ENCODE measurements at regions not wholly inside any gene's neighbourhood (a gene's known extent, or its start where the extent isn't known, plus 50 kb on each side); places are given as distances from the start of the nearest gene placed in this dataset.
"Not testable (repeated sequence)": the region's sequence is repeated elsewhere in the genome, so short reads cannot be mapped to it uniquely, and the experiment has no call there.

GRCh38 chr21:16117851-16118590, 388.2 kb downstream of the USP25 start:
- DNase-seq = no peak

- DNase-seq = no peak
Measured at GRCh38 chr21:16124378-16125138, 394.8 kb downstream of the USP25 start.

DNA sequence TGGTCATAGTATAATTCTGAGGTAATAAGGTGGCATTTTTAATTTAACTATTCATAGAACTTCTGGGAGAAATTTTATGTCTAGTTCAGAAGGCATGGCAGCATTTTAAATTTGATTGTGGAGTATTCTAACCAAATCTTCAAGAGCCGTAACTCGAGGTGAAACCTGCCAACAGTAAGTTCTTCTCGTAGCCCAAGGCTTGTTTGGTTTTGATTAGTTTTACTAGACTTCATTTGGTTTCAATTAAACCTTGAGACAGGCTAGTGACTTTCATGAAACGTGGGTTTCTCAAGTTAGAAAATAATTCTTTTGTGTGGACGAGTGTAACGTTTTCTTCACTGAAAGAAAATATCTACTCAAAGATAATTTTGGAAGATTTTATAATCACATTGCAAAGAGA, 395.5 kb downstream of the USP25 start:
- DNase-seq = no peak

DNA sequence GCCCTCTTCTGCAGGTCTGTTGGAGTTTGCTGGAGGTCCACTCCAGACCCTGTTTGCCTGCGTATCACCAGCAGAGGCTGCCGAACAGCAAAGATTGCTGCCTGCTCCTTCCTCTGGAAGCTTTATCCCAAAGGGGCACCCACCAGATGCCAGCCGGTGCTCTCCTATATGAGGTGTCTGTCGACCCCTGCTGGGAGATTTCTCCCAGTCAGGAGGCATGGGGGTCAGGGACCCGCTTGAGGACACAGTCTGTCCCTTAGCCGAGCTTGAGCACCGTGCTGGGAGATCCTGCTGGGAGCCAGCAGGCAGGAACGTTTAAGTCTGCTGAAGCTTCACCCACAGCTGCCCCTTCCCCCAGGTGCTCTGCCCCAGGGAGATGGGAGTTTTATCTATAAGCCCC, 402.7 kb downstream of the USP25 start:
- not testable (repeated sequence) for DNase-seq

- DNase-seq = no peak
Measured at GRCh38 chr21:16133248-16133647, 403.5 kb downstream of the USP25 start.

DNA sequence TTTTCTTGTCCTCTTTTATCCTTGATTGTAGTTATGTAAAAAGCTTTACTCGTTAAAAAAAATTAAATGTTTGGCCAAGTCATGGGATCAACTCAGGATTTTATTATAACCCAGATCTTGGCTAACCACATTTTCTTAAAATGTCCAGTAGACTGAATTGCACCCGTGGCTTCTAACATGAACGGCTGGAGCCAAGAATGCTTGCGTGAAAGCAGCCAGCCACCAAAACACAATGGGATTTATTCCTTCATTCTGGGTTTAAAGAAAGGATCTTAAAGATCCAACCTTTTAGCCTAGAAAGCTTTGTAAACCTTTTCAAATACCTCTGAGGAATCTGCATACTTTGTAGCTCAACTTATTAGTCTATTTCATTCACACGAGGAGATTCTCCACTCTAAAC, 404.4 kb downstream of the USP25 start:
- DNase-seq = no peak

GRCh38 chr21:16137106-16137505, 407.3 kb downstream of the USP25 start:
- no peak for DNase-seq

- DNase-seq = no peak
Measured at GRCh38 chr21:16145052-16145451, 415.3 kb downstream of the USP25 start.

DNA sequence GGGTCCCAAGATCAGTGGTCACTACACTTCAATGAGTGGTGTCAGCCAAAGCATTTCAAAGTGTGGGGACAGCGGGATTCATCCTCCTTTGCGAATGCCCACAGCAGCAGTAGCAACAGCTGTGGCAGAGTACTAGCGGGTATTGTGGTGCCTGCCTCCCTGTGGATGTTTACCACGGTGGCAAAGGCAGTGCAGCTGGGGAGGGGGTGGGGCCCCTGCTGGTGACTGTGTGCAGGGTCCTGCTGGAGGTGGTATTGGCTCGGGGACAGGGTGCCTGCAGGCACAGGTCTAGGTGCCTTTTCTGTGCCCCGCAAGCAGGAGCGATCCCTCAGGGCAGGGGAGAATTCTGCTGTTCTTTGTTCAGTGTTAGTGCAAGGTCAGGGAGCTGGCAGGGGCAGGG, 415.7 kb downstream of the USP25 start:
- DNase-seq = no peak

DNA sequence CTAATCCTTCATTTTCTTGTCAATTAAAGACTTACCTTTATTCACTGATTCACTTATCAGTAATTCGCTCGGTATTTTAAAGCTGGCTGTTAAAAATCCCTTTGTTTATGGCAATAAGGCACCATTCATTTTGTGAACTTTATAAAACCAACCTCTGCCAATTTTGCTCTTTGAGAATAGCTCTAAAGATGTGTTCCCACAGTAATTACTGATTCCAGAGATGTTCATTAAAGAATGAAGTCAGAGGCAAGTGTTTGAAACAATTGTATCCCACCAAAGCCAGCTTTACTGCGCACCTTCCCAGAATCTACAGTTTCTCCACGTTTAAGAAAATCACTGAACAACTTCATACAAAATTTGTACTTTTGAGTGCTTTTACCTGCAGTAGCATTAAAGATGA, 424.5 kb downstream of the USP25 start:
- DNase-seq = no peak

DNA sequence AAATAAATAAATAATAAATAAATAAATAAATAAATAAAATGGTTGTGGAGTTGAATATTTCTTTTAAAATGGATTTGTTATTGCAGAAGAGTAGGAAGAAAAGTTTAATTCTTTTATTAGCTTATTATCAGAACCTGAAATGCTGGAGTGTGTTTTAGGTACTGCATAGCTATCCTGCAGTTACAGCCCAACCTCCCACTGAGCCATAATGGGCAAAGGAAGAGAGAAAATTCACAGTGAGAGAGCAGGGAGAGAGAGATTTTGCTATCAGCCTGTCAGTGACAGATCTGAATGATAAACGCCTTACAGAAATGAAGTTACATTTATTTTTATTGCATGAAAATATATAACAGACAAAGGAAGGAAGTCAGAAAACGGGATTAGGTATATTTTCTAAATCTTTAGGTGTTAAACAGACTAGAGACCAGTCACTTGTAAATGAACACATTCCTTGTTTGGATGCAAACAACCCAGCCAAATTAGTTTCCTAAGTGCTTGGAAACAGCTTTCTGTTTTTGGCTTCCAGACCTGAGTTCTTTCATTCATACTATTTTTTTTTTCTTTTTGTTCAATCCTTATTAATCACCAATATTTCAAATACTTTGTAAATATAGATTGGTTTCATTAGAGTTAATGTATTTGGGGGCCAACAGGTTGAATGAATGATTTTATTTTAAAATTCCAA, 425.3 kb downstream of the USP25 start:
- DNase-seq = no peak

DNA sequence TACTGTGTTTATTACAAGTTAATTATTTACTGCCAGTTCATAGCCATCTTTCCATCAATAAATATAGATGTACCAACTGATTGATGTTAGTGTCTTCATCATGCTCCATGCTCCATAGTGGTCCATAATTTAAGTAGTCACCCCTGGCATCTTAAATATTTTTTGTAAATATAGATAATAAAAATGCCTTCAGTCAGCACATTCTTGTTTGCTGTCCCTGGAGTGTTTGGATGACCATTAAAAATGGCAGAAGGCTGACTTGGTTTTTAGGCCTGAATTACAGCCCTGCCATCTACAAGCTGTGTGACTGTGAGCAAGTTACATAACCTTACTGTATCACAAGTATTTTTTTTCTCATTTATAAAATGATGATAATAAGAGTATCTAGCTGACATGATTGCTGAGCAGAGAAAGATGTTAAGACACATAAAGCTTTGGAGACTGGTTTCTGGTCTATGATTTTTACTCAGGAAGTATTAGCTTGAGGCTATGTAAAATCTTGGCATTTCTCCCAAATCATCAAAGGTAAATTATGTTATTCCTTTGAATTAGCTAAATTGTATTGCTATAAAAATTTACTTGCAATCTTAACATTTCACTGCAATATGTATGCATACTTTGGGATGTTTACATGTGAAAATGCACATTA, 427.2 kb downstream of the USP25 start:
- DNase-seq = no peak

GRCh38 chr21:16159213-16159970, 429.6 kb downstream of the USP25 start:
- DNase-seq = no peak

- DNase-seq = no peak
Measured at GRCh38 chr21:16159971-16160350, 430.2 kb downstream of the USP25 start.

DNA sequence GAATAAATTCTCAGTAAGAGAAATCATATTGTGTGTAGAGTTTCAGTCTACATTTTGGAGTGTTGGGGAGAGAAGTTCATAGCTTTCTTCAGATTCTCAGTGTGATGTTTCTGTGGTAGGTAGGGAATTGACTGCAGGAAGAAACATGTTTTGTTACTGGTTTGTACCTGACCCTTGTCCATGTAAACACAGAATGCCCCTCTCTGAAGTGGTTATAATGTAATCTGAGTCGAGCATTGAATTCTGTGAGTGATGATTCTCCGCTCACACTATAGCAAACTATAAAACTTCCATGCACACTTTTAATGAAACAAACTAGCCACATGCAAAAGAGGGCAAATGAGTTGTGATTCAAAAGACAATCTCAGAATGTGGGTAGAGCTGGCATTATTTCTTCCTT, 433.2 kb downstream of the USP25 start:
- no peak for DNase-seq

GRCh38 chr21:16169102-16169511, 439.3 kb downstream of the USP25 start:
- DNase-seq = no peak

- no peak for DNase-seq
Measured at GRCh38 chr21:16169779-16170178, 440.0 kb downstream of the USP25 start.

DNA sequence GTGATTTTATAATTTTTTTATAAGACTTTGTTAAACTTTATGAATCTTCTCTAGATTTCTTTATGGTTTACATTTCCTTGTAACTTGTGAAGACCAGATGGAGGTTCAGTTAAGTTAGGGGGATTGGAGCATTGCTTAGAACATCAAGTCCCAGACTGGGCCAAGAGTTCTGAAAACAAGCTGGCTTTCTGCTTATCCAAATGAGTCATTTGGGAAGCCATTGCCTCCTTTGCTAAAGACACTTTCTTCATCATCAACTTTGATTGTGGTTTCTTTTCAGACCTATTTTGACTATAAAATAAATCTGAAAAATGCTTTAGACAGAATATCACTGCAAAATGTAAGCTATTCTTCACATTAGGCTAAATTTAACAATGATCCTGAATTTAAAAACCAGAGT, 446.8 kb downstream of the USP25 start:
- no peak for DNase-seq

DNA sequence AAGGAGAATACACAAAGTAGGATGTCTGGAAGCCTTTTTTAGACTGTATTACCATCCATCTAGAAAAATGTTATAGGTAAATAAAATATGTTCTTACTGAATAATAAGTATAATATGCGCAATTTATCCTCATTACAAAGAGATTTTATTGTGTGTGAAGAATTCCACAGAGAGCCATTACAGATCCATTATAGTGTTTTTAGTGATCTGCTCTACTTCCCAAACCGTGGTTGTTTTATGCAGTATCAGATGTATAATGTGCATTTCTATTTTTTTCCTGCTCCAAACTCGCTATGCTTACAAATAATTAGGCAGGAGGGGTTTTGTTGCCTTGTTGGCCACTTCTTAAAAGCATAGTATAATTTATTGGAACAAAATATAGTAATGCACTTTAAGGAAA, 447.8 kb downstream of the USP25 start:
- DNase-seq = no peak

GRCh38 chr21:16179773-16180172, 450.0 kb downstream of the USP25 start:
- DNase-seq = no peak

GRCh38 chr21:16180614-16181013, 450.8 kb downstream of the USP25 start:
- DNase-seq = no peak

DNA sequence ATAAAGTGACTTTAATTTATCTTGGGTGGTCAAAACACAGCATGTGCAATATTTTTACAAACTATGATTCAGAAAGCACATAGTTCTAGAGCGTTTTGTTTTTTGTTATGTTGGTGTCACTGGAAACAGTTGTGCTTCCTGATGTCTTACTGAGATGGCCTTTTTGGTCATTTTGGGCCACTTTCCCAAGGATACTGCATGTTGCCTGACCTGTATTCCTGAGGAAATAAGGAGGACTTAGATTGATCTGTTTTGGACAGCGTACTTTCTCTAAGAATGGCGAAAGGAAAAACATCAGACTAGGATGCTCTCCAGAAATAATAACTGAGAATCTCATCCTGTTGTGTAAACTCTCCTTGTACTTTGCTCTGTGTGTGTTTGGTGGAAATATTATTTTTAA, 451.2 kb downstream of the USP25 start:
- DNase-seq = no peak

- DNase-seq = no peak
Measured at GRCh38 chr21:16185766-16186165, 456.0 kb downstream of the USP25 start.

Data from central memory CD4-positive, alpha-beta T cell (primary cell).